ENCODE measurements at regions not wholly inside any gene's neighbourhood (a gene's known extent, or its start where the extent isn't known, plus 50 kb on each side); places are given as distances from the start of the nearest gene placed in this dataset.

DNA sequence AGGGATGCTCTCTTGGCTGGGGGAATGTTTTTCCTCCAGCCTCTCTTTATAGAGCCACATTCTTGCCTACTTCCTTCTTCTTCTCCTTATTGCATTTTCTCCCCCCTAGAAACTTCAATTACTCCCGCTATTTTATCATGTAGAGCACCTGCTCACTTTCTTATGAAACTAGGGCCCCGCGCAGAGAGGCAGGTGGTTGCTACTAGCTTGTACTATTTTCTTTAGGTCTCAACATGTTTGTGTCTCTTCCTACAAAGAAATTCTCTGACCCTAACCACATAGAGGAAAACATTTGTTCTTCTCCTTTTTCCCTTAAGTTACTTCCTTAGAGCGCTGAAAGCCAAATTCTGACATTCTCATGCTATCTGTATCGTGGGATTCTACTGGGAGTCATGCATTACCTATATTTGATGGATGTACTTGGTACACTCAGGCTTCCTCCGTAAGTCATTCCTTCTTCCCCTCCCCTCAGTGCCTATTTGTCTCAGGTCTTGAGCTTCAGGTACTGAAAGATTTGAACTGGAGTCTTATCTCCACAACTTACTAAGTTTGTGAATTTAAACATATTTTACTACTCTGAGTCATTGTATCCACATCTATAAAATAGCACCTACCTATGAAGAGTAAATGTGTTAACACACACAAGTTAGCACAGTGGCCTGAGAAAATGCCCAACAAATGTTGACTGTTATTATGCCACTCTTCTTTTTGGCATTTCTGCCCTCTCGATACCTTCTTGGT is 159.1 kb upstream of the LEF1 start:
- TF ChIP-seq, protein P1, sequence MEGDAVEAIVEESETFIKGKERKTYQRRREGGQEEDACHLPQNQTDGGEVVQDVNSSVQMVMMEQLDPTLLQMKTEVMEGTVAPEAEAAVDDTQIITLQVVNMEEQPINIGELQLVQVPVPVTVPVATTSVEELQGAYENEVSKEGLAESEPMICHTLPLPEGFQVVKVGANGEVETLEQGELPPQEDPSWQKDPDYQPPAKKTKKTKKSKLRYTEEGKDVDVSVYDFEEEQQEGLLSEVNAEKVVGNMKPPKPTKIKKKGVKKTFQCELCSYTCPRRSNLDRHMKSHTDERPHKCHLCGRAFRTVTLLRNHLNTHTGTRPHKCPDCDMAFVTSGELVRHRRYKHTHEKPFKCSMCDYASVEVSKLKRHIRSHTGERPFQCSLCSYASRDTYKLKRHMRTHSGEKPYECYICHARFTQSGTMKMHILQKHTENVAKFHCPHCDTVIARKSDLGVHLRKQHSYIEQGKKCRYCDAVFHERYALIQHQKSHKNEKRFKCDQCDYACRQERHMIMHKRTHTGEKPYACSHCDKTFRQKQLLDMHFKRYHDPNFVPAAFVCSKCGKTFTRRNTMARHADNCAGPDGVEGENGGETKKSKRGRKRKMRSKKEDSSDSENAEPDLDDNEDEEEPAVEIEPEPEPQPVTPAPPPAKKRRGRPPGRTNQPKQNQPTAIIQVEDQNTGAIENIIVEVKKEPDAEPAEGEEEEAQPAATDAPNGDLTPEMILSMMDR (IDR thresholded peaks at IDR 0.05) = no peak
- TF ChIP-seq EZH2 (IDR thresholded peaks at IDR 0.05; ENCODE audit: borderline replicate concordance, insufficient read depth, low read depth, low read length, poor library complexity, severe bottlenecking) = no peak

All from B cell (primary cell).